ENCODE measurements at regions not wholly inside any gene's neighbourhood (a gene's known extent, or its start where the extent isn't known, plus 50 kb on each side); places are given as distances from the start of the nearest gene placed in this dataset.

GRCh38 chr2:203600286-203600685, 65.2 kb upstream of the RAPH1 start:
- TF ChIP-seq TAF1 (IDR thresholded peaks at IDR 0.05; ENCODE audit: borderline replicate concordance, insufficient read depth, low read length) = no peak
- TF ChIP-seq, protein P1, sequence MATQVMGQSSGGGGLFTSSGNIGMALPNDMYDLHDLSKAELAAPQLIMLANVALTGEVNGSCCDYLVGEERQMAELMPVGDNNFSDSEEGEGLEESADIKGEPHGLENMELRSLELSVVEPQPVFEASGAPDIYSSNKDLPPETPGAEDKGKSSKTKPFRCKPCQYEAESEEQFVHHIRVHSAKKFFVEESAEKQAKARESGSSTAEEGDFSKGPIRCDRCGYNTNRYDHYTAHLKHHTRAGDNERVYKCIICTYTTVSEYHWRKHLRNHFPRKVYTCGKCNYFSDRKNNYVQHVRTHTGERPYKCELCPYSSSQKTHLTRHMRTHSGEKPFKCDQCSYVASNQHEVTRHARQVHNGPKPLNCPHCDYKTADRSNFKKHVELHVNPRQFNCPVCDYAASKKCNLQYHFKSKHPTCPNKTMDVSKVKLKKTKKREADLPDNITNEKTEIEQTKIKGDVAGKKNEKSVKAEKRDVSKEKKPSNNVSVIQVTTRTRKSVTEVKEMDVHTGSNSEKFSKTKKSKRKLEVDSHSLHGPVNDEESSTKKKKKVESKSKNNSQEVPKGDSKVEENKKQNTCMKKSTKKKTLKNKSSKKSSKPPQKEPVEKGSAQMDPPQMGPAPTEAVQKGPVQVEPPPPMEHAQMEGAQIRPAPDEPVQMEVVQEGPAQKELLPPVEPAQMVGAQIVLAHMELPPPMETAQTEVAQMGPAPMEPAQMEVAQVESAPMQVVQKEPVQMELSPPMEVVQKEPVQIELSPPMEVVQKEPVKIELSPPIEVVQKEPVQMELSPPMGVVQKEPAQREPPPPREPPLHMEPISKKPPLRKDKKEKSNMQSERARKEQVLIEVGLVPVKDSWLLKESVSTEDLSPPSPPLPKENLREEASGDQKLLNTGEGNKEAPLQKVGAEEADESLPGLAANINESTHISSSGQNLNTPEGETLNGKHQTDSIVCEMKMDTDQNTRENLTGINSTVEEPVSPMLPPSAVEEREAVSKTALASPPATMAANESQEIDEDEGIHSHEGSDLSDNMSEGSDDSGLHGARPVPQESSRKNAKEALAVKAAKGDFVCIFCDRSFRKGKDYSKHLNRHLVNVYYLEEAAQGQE (IDR thresholded peaks at IDR 0.05; ENCODE audit: insufficient read depth in 1 of 2, low read depth in 2 of 2, low read length in 2 of 2) = no peak
